Left lobe of liver (tissue), 2 donors: ENCODE measurements at regions not wholly inside any gene's neighbourhood (a gene's known extent, or its start where the extent isn't known, plus 50 kb on each side); places are given as distances from the start of the nearest gene placed in this dataset.
"Not testable (repeated sequence)": the region's sequence is repeated elsewhere in the genome, so short reads cannot be mapped to it uniquely, and the experiment has no call there.

Experiments
- ATAC-seq: fragments of 200-7000 bp; cut with Tn5 transposase; one replicate; pipeline ENCODE4 v1.9.1; 2020; ENCODE audit warnings: mild to moderate bottlenecking, moderate library complexity
- DNase-seq: peaks from one replicate; pipeline ENCODE4 v3.0.0-alpha.2; 2020; ENCODE audit warnings: low spot score
- donor health status: DM: no; HTN: no; CAD: no; lungs with moderate emphysema.
- donor health status: DM: no; HTN: yes; CAD: no.

GRCh38 chrX:69065451-69065850, 99.8 kb downstream of the PJA1 start:
- ATAC-seq = no peak

DNA sequence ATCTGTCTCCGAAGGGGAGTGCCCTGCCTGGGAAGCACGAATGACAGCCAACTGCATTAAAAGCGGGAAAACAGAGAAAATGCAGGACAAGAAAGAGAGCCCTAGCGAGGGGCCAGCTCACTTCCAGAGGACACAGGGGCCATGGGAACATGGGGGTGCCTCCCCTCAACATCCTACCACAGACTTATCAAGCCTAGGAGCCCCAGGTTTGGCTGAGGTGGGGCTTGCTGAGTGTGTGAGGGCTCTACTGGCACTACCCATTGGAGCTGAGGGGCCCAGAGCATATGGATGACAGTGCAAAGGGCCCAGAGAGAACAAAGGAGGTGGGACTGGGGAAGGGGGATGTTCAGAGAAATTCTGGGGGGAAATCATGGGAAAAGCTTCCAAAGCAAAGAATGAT, 101.8 kb downstream of the PJA1 start:
- no peak for DNase-seq
- no peak for ATAC-seq

More at GRCh38 chrX:69065451-69065850, 99.8 kb downstream of the PJA1 start:
- no peak for DNase-seq

GRCh38 chrX:69062493-69062892, 102.8 kb downstream of the PJA1 start:
- ATAC-seq = no peak
- no peak for DNase-seq

- DNase-seq = peak; percentile 46
- peak; percentile 80 for ATAC-seq
Measured at GRCh38 chrX:69060631-69061408, 104.4 kb downstream of the PJA1 start.

GRCh38 chrX:69055193-69055592, 110.1 kb downstream of the PJA1 start:
- ATAC-seq (no peak), DNase-seq (no peak)

DNA sequence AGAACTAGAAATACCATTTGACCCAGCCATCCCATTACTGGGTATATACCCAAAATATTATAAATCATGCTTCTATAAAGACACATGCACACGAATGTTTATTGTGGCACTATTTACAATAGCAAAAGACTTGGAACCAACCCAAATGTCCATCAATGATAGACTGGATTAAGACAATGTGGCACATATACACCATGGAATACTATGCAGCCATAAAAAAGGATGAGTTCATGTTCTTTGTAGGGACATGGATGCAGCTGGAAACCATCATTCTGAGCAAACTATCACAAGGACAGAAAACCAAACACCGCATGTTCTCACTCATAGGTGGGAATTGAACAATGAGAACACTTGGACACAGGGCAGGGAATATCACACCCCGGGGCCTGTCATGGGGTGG, 110.8 kb downstream of the PJA1 start:
- not testable (repeated sequence) for DNase-seq, ATAC-seq

GRCh38 chrX:69051901-69052300, 113.4 kb downstream of the PJA1 start:
- DNase-seq = no peak
- ATAC-seq = no peak

DNA sequence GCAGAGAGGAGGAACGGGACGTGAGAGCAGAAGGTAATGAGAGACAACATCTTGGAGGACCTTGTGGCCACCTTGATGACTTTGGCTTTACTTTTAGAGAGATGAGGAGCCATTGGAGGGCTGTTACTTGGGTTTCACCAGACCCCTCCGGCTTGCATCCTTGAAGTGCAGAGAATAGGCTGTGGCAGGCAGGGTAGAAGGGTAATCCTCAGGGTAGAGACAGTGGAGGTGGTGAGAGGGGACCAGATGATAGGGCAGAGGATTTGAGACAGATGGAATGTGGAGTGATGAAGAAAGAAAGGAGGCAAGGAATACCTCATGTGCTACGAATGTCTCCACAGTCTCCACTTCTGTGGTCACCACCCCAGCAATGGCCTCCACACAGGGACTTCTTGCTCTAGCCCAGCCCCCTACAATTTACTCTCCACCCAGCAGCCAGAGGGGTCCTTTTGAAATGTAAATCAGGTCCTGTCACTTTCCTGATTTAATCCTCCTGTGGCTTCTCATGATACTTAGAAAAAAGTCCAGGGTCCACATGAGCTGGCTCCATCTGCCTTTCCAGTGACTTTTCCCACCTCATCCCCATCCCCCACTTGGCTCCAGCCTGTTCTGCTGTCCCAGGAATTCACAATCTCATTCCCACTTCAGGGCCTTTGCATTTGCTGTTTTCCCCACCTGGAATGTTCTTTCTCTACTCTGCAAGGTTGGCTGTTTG, 115.0 kb downstream of the PJA1 start:
- ATAC-seq = no peak
- DNase-seq = no peak

GRCh38 chrX:69046996-69047490, 118.2 kb downstream of the PJA1 start:
- DNase-seq = no peak

GRCh38 chrX:69045616-69046345, 119.5 kb downstream of the PJA1 start:
- no peak for DNase-seq

More at GRCh38 chrX:69046996-69047490, 118.2 kb downstream of the PJA1 start:
- ATAC-seq = no peak

DNA sequence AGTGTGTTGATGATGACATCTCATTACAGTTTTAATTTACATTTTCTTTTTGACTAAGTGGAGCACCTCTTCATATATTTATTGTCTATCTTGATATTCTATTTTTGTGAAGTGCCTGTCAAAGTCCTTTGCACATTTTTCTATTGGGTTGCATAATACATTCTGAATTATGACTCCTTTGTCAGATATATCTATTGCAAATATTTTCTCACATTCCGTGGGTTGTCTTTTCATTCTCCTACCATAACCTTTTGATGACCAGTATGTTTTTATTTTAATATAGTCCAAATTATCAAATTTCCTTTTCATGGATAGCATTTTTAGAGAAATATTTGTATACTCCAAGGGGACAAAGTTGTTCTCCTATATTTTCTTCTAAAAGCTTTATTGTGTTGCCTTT, 126.4 kb downstream of the PJA1 start:
- DNase-seq (no peak), ATAC-seq (no peak)

More at GRCh38 chrX:69045616-69046345, 119.5 kb downstream of the PJA1 start:
- ATAC-seq = no peak

- ATAC-seq (no peak), DNase-seq (no peak)
Measured at GRCh38 chrX:69038188-69038587, 127.1 kb downstream of the PJA1 start.

GRCh38 chrX:69037786-69038185, 127.5 kb downstream of the PJA1 start:
- ATAC-seq (no peak), DNase-seq (no peak)

DNA sequence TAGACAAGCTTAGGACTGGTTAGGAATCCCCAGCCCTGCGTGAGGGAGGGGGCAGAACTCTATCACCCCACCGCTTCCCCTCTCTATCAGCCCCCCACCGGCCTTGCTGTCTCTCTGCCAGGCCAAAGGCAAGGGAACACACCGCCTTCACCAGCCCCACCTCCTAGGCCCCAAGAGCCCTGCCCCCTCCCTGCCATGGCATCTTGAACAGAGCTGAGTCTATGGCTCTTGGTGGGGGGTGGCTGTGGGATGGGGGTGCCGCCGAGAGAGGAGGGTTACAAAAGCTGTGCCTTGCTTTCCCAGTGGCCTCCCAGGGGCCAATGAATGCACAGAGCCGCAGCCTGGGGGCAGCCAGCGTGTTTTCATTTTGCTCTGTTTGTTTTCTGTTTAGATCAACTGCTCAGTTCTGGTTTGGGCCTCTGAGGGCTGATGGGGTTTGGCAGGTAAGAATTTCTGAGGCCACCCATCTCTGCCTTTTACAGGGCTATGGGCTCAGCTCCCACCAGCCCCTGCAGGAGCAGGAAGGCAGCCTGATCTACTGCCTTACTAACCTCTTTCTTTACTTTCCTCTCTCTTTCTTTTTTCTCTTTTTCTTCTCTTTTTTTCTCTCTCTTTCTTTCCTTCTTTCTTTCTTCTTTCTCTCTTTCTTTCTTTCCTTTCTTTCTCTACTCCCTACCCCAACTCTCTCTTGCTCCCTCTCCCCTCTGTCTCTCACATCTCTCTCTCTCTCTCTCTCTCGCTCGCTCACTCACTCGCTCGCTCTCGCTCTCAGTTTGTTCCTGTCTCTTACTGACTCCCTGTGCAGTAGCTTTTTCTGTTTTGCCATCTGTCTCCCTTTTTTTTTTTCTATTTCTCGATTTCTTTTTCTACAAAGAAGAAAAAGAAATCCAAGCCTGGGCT, 128.3 kb downstream of the PJA1 start:
- DNase-seq (no peak), ATAC-seq (no peak)

- ATAC-seq (no peak), DNase-seq (no peak)
Measured at GRCh38 chrX:69034451-69034850, 130.8 kb downstream of the PJA1 start.

GRCh38 chrX:69033936-69034335, 131.3 kb downstream of the PJA1 start:
- ATAC-seq (no peak), DNase-seq (no peak)

- ATAC-seq (no peak), DNase-seq (no peak)
Measured at GRCh38 chrX:69032601-69033000, 132.7 kb downstream of the PJA1 start.

DNA sequence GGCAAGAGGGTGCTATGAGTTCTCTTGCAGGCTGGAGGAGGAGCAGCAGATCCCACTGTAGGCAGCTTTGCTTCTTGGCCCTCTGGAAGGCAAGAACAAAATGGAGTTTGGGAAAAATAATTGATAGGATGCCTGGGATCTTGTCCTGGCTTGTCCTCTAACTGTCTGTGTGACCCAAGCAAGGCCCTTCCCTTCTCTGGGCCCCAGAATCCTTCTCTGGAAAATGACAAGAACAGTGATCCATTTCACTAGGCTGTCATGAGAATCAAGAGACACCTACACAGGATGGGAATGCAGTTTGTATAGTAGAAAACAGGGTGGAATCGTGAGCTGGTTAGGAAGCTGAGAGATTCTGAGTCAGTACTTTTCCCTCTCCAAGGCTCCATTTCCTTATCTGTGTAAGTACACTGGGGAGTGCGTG, 133.3 kb downstream of the PJA1 start:
- DNase-seq = no peak
- ATAC-seq = no peak

GRCh38 chrX:69031181-69031580, 134.1 kb downstream of the PJA1 start:
- DNase-seq (no peak), ATAC-seq (peak; percentile 70)

GRCh38 chrX:69029771-69030170, 135.5 kb downstream of the PJA1 start:
- ATAC-seq (no peak), DNase-seq (no peak)
